ENCODE measurements at regions not wholly inside any gene's neighbourhood (a gene's known extent, or its start where the extent isn't known, plus 50 kb on each side); places are given as distances from the start of the nearest gene placed in this dataset.

DNA sequence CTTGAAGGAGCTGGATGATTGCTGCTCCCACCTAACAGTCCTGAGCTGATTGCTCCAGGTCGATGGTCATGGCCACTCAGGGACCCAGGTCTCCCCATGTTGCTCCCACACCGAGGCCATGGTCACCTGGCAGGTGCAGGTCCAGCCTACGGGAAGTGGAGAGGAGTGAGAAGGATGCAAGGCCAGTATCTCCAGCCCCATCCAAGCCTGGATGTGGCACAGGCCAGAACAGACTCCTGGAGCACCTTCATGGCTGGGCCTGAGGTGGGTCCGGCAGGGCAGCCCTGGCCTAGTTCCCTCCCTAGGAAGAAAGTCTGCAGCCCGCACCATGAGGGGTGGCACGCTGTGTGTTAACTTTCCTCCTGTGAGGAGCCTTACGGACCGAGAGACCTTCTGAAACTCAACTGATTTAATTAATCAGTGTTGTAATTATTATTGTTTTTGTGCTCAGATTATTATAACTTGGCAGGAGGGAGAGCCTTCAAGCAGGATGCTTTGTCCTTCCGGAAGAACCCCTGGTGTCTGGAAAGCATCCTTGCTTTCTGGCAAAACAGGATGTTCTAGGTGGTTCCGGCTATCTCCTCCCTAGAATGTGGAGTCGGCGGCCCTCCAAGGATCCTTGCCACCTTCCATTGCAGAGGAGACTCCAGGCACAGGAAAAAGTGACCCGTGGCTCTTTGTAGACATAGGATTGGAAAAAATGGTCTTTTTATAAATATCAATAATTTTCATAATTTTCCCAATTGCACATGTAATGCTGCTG is 92.3 kb upstream of the ADRA2C start:
- CTCF ChIA-PET = no interaction called here
- no peaks in the 10 kb centered on the region for H3K36me3 ChIP-seq (ENCODE audit: control insufficient read depth, insufficient read depth, low read length)
- Mint-ChIP-seq H3K27me3 (ENCODE audit: insufficient read depth, unreplicated experiment) (no peaks in the 10 kb centered on the region), H3K4me1 (ENCODE audit: low read depth, unreplicated experiment) (peaks cover 26% of the 10 kb centered on the region), H3K4me3 (ENCODE audit: unreplicated experiment) (no peak overlapping the region), H3K36me3 (ENCODE audit: insufficient read depth, unreplicated experiment) (peaks cover 7% of the 10 kb centered on the region), H3K9me3 (ENCODE audit: unreplicated experiment) (no peaks in the 10 kb centered on the region), H3K27ac (ENCODE audit: unreplicated experiment) (no peak overlapping the region)
- POLR2A ChIA-PET = no interaction called here
- intact Hi-C loops (cut with micrococcal nuclease; ENCODE audit: unreplicated experiment) = no loop called here
- BruUV-seq (replicated peaks) = no TSS peak
- no peak for DNase-seq
- peaks cover 30% of the 10 kb centered on the region for H3K9me3 ChIP-seq
- no peak for TF ChIP-seq CTCF (IDR thresholded peaks at IDR 0.05; ENCODE audit: insufficient read depth in 1 of 2, low read depth in 1 of 2, low read length in 1 of 2, severe bottlenecking in 1 of 2, unreplicated experiment in 1 of 2)
- no peaks in the 10 kb centered on the region for H3K27me3 ChIP-seq (replicated peaks; ENCODE audit: control insufficient read depth, insufficient read depth, low read length)
- H3K4me1 ChIP-seq = peaks cover 19% of the 10 kb centered on the region
- H3K4me3 ChIP-seq (ENCODE audit: low read depth, low read length) = no peak overlapping the region

DNA sequence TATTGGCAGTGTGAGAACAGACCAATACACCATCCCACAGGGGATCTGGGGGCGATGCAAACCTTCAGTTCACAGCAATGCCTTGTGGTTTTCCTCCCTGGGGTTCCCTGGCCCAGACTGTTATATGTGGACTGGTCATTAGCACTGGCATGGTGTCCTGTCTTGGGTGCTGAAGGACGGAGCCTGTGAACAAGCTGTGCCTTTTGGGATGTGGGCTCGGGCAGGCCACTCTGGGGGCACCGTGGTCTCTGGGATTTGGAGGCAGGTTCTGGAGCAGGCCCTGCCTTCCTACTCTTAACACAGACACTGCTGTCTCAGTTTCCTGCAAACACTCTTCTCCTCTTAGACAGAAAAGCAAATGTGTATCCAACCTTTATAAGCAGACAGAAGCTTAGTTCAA is 93.0 kb upstream of the ADRA2C start:
- POLR2A ChIA-PET = no interaction called here
- Mint-ChIP-seq H3K4me3 (ENCODE audit: unreplicated experiment) (no peak overlapping the region), H3K27me3 (ENCODE audit: insufficient read depth, unreplicated experiment) (no peaks in the 10 kb centered on the region), H3K36me3 (ENCODE audit: insufficient read depth, unreplicated experiment) (peaks cover 7% of the 10 kb centered on the region), H3K4me1 (ENCODE audit: low read depth, unreplicated experiment) (peaks cover 26% of the 10 kb centered on the region), H3K9me3 (ENCODE audit: unreplicated experiment) (peaks cover 2% of the 10 kb centered on the region), H3K27ac (ENCODE audit: unreplicated experiment) (peak overlapping the region; percentile 91)
- no peak overlapping the region for H3K4me3 ChIP-seq (ENCODE audit: low read depth, low read length)
- no TSS peak for BruUV-seq (replicated peaks)
- H3K27me3 ChIP-seq (replicated peaks; ENCODE audit: control insufficient read depth, insufficient read depth, low read length) = no peaks in the 10 kb centered on the region
- H3K9me3 ChIP-seq = peaks cover 30% of the 10 kb centered on the region
- no peaks in the 10 kb centered on the region for H3K36me3 ChIP-seq (ENCODE audit: control insufficient read depth, insufficient read depth, low read length)
- peaks cover 19% of the 10 kb centered on the region for H3K4me1 ChIP-seq
- CTCF ChIA-PET = no interaction called here
- intact Hi-C loops (cut with micrococcal nuclease; ENCODE audit: unreplicated experiment) = no loop called here
- TF ChIP-seq CTCF (IDR thresholded peaks at IDR 0.05; ENCODE audit: insufficient read depth in 1 of 2, low read depth in 1 of 2, low read length in 1 of 2, severe bottlenecking in 1 of 2, unreplicated experiment in 1 of 2) = no peak
- no peak for DNase-seq

- Mint-ChIP-seq H3K27me3 (ENCODE audit: insufficient read depth, unreplicated experiment) (no peaks in the 10 kb centered on the region), H3K27ac (ENCODE audit: unreplicated experiment) (peak overlapping the region; percentile 91), H3K4me3 (ENCODE audit: unreplicated experiment) (peak overlapping the region; percentile 43), H3K4me1 (ENCODE audit: low read depth, unreplicated experiment) (peaks cover 26% of the 10 kb centered on the region), H3K9me3 (ENCODE audit: unreplicated experiment) (peaks cover 9% of the 10 kb centered on the region), H3K36me3 (ENCODE audit: insufficient read depth, unreplicated experiment) (peaks cover 7% of the 10 kb centered on the region)
- Histone ChIP-seq H3K9me3 (peaks cover 30% of the 10 kb centered on the region), H3K27me3 (replicated peaks; ENCODE audit: control insufficient read depth, insufficient read depth, low read length) (no peaks in the 10 kb centered on the region), H3K4me3 (ENCODE audit: low read depth, low read length) (no peak overlapping the region), H3K36me3 (ENCODE audit: control insufficient read depth, insufficient read depth, low read length) (no peaks in the 10 kb centered on the region), H3K4me1 (peaks cover 19% of the 10 kb centered on the region)
- ChIA-PET CTCF (no interaction called here), POLR2A (no interaction called here)
- intact Hi-C loops (cut with micrococcal nuclease; ENCODE audit: unreplicated experiment) = no loop called here
- no TSS peak for BruUV-seq (replicated peaks)
- TF ChIP-seq CTCF (IDR thresholded peaks at IDR 0.05; ENCODE audit: insufficient read depth in 1 of 2, low read depth in 1 of 2, low read length in 1 of 2, severe bottlenecking in 1 of 2, unreplicated experiment in 1 of 2) = no peak
- no peak for DNase-seq
Observed at GRCh38 chr4:3672465-3672831, 93.7 kb upstream of the ADRA2C start.
